SKM-1 treated with dmso at 0.1 percent for 144 hours (cell line): ENCODE measurements at regions not wholly inside any gene's neighbourhood (a gene's known extent, or its start where the extent isn't known, plus 50 kb on each side); places are given as distances from the start of the nearest gene placed in this dataset.

Experiments
- DNase-seq: peaks from one replicate; lab custom pipeline; 2025; ENCODE audit not compliant: unreplicated experiment; lab: John Stamatoyannopoulos, UW

- no peak for DNase-seq
These were observed 133.5 kb upstream of the B3GAT1 start for GRCh38 chr11:134545521-134545920.

- DNase-seq = no peak
These were observed 132.2 kb upstream of the B3GAT1 start for GRCh38 chr11:134544095-134544815.

GRCh38 chr11:134543645-134544044, 131.6 kb upstream of the B3GAT1 start:
- DNase-seq = no peak

- no peak for DNase-seq
These were observed 131.2 kb upstream of the B3GAT1 start for GRCh38 chr11:134543241-134543640.

- no peak for DNase-seq
These were observed 130.5 kb upstream of the B3GAT1 start for GRCh38 chr11:134542401-134543165.

GRCh38 chr11:134541951-134542350, 129.9 kb upstream of the B3GAT1 start:
- DNase-seq = no peak

GRCh38 chr11:134541355-134541754, 129.3 kb upstream of the B3GAT1 start:
- DNase-seq = no peak

GRCh38 chr11:134539285-134539684, 127.2 kb upstream of the B3GAT1 start:
- DNase-seq = no peak

- no peak for DNase-seq
These were observed 126.7 kb upstream of the B3GAT1 start for GRCh38 chr11:134538742-134539141.

GRCh38 chr11:134537941-134538340, 125.9 kb upstream of the B3GAT1 start:
- no peak for DNase-seq

- no peak for DNase-seq
These were observed 125.3 kb upstream of the B3GAT1 start for GRCh38 chr11:134537296-134537695.

- DNase-seq = no peak
These were observed 124.6 kb upstream of the B3GAT1 start for GRCh38 chr11:134536677-134537076.

GRCh38 chr11:134536219-134536618, 124.2 kb upstream of the B3GAT1 start:
- no peak for DNase-seq

GRCh38 chr11:134535029-134536025, 123.3 kb upstream of the B3GAT1 start:
- DNase-seq = no peak

- no peak for DNase-seq
These were observed 121.5 kb upstream of the B3GAT1 start for GRCh38 chr11:134533511-134533910.

- DNase-seq = no peak
These were observed 120.9 kb upstream of the B3GAT1 start for GRCh38 chr11:134532921-134533421.

- no peak for DNase-seq
These were observed 120.3 kb upstream of the B3GAT1 start for GRCh38 chr11:134532131-134532920.

GRCh38 chr11:134531327-134532130, 119.5 kb upstream of the B3GAT1 start:
- DNase-seq = no peak

- DNase-seq = no peak
These were observed 118.7 kb upstream of the B3GAT1 start for GRCh38 chr11:134530636-134531326.
